Fibroblast of mammary gland (primary cell): ENCODE measurements at regions not wholly inside any gene's neighbourhood (a gene's known extent, or its start where the extent isn't known, plus 50 kb on each side); places are given as distances from the start of the nearest gene placed in this dataset.

Experiments
- DNase-seq: peaks from one replicate; pipeline ENCODE4 v3.0.0-alpha.2; 2010; ENCODE audit warnings: low read depth
- H3K4me3 ChIP-seq: 2 replicates; pipeline ENCODE4 v1.5.1; 2011; ENCODE audit warnings: low read depth, mild to moderate bottlenecking, low read length, moderate library complexity; ENCODE audit not compliant: control insufficient read depth
- TF ChIP-seq, protein P1 (sequence below): conservative IDR thresholded peaks from 2 replicates; pipeline ENCODE4 v1.5.1; 2011; ENCODE audit warnings: low read depth, low read length, inconsistent platforms; ENCODE audit not compliant: control insufficient read depth, insufficient read depth

GRCh38 chr2:234869969-234870368, 81.8 kb upstream of the SH3BP4 start:
- no peak for DNase-seq
- H3K4me3 ChIP-seq, result no peak overlapping the region
- TF ChIP-seq, protein P1, sequence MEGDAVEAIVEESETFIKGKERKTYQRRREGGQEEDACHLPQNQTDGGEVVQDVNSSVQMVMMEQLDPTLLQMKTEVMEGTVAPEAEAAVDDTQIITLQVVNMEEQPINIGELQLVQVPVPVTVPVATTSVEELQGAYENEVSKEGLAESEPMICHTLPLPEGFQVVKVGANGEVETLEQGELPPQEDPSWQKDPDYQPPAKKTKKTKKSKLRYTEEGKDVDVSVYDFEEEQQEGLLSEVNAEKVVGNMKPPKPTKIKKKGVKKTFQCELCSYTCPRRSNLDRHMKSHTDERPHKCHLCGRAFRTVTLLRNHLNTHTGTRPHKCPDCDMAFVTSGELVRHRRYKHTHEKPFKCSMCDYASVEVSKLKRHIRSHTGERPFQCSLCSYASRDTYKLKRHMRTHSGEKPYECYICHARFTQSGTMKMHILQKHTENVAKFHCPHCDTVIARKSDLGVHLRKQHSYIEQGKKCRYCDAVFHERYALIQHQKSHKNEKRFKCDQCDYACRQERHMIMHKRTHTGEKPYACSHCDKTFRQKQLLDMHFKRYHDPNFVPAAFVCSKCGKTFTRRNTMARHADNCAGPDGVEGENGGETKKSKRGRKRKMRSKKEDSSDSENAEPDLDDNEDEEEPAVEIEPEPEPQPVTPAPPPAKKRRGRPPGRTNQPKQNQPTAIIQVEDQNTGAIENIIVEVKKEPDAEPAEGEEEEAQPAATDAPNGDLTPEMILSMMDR, result no peak

DNA sequence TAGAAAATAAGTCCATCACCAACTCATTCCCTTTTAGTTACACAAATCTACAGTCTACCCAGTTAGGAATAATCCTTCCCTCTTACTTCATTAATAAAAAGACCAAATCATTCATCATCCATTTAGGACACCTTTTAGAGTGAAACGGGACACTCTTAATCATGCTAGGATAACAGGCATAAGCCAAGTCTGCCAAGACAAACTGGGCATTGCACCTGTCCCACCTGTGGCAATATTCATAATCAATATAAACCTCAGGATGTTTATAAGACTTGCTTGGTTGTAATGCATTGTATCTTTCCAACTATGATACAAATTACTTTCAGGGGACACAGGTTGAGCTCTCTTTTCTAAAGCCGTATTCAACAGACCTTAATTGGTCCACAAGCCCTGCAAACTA, 82.7 kb upstream of the SH3BP4 start:
- H3K4me3 ChIP-seq, result no peak overlapping the region
- no peak for DNase-seq
- TF ChIP-seq, protein P1, result no peak

DNA sequence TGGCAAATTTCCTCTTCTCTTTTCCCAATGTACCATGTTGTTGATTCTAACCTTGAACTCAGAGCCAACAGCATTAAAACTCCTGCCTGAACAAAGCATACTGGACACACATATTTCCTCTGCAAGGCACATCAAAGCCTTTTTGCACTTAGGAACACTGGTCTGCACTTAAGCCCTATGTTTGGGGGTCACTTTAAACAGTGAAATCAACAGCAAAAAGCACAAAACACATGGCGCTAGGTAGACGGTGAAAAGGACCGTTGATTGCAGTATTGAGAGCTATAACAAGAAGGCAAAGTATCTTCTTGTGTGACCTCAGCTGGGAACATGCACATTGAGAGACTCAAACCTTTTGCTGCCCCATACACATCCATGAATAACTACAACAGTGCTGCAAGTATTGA, 83.9 kb upstream of the SH3BP4 start:
- no peak overlapping the region for H3K4me3 ChIP-seq
- no peak for DNase-seq
- TF ChIP-seq, protein P1, result no peak

GRCh38 chr2:234865586-234865985, 86.2 kb upstream of the SH3BP4 start:
- H3K4me3 ChIP-seq, result no peak overlapping the region
- no peak for DNase-seq
- TF ChIP-seq, protein P1, result no peak

- no peak for DNase-seq
- no peak overlapping the region for H3K4me3 ChIP-seq
- TF ChIP-seq, protein P1, result no peak
Measured at GRCh38 chr2:234865040-234865439, 86.8 kb upstream of the SH3BP4 start.

DNA sequence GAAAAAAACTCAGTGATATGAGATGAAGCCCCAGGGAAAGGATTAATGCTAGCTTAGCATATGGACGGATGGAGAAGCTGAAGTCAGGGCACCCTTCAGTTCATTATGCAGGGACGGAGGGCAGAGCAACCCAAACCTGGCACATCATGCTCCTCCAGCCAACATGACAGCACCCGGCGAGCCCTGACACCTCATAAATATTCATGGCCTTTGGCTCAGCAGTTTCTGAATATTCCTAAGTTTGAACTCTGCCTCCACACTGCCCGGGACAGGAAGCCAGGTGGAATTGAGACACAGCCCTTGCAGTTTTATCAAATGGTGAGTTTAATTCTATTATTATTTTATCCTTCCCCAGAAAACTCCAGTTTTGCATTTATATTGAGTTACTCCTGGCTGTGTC, 87.3 kb upstream of the SH3BP4 start:
- no peak for DNase-seq
- H3K4me3 ChIP-seq, result no peak overlapping the region
- TF ChIP-seq, protein P1, result no peak
